BLaER1 (cell line): ENCODE measurements at regions not wholly inside any gene's neighbourhood (a gene's known extent, or its start where the extent isn't known, plus 50 kb on each side); places are given as distances from the start of the nearest gene placed in this dataset.

ENCODE experiments used
- H3K27ac ChIP-seq: shearing (Covaris generic); formaldehyde crosslinking; 2 replicates; pipeline ENCODE4 v1.8.1; 2022
- H3K27me3 ChIP-seq: shearing (Covaris generic); formaldehyde crosslinking; 2 replicates; pipeline ENCODE4 v1.8.1; 2022
- H3K36me3 ChIP-seq: shearing (Covaris generic); formaldehyde crosslinking; 2 replicates; pipeline ENCODE4 v1.8.1; 2022
- H3K4me1 ChIP-seq: shearing (Covaris generic); formaldehyde crosslinking; 2 replicates; pipeline ENCODE4 v1.8.1; 2022
- H3K4me2 ChIP-seq: shearing (Covaris generic); formaldehyde crosslinking; 2 replicates; pipeline ENCODE4 v1.8.1; 2022
- H3K4me3 ChIP-seq: shearing (Covaris generic); formaldehyde crosslinking; 2 replicates; pipeline ENCODE4 v1.8.1; 2022
- H3K9ac ChIP-seq: shearing (Covaris generic); formaldehyde crosslinking; 2 replicates; pipeline ENCODE4 v1.8.1; 2022
- H3K9me3 ChIP-seq: shearing (Covaris generic); formaldehyde crosslinking; 2 replicates; pipeline ENCODE4 v1.8.1; 2022
- H4K20me1 ChIP-seq: shearing (Covaris generic); formaldehyde crosslinking; 2 replicates; pipeline ENCODE4 v1.8.1; 2022
- Cebpa-rat ChIP-seq: shearing (Covaris generic); IDR thresholded peaks from 2 replicates; pipeline ENCODE4 v1.8.1; 2022

GRCh38 chr20:40970218-40970617, 58.4 kb upstream of the TOP1 start:
- Histone ChIP-seq H3K4me2 (no peak overlapping the region), H3K36me3 (no peaks in the 10 kb centered on the region), H3K27me3 (no peaks in the 10 kb centered on the region), H3K9me3 (no peaks in the 10 kb centered on the region), H3K4me3 (no peak overlapping the region), H3K27ac (no peak overlapping the region), H4K20me1 (no peaks in the 10 kb centered on the region), H3K9ac (no peak overlapping the region), H3K4me1 (no peaks in the 10 kb centered on the region)
- no peak for TF ChIP-seq Cebpa-rat

GRCh38 chr20:40977218-40977617, 51.4 kb upstream of the TOP1 start:
- peaks cover 8% of the 10 kb centered on the region; the same call in 1 of the 2 replicates for H3K4me1 ChIP-seq
- no peaks in the 10 kb centered on the region for H3K27me3 ChIP-seq
- no peaks in the 10 kb centered on the region for H3K36me3 ChIP-seq
- no peak overlapping the region for H3K4me2 ChIP-seq
- no peak overlapping the region for H3K9ac ChIP-seq
- H3K27ac ChIP-seq = no peak overlapping the region
- no peaks in the 10 kb centered on the region for H4K20me1 ChIP-seq
- H3K4me3 ChIP-seq = no peak overlapping the region
- TF ChIP-seq Cebpa-rat = no peak
- peaks cover 34% of the 10 kb centered on the region for H3K9me3 ChIP-seq

- Histone ChIP-seq H4K20me1 (no peaks in the 10 kb centered on the region), H3K4me2 (no peak overlapping the region), H3K9me3 (peaks cover 34% of the 10 kb centered on the region), H3K36me3 (no peaks in the 10 kb centered on the region), H3K27me3 (no peaks in the 10 kb centered on the region), H3K4me3 (no peak overlapping the region), H3K27ac (no peak overlapping the region), H3K9ac (no peak overlapping the region), H3K4me1 (peaks cover 16% of the 10 kb centered on the region; the same call in 1 of the 2 replicates)
- no peak for TF ChIP-seq Cebpa-rat
Measured at GRCh38 chr20:40978761-40979160, 49.9 kb upstream of the TOP1 start.
